Mesodermal cell (in vitro differentiated cells): ENCODE measurements at regions not wholly inside any gene's neighbourhood (a gene's known extent, or its start where the extent isn't known, plus 50 kb on each side); places are given as distances from the start of the nearest gene placed in this dataset.
"Not testable (repeated sequence)": the region's sequence is repeated elsewhere in the genome, so short reads cannot be mapped to it uniquely, and the experiment has no call there.

Source experiments
- H3K27ac ChIP-seq: 2 replicates; pipeline ENCODE4 v1.7.0; 2013; ENCODE audit warnings: mild to moderate bottlenecking, low read depth, low read length, moderate library complexity; ENCODE audit not compliant: severe bottlenecking
- H3K36me3 ChIP-seq: 2 replicates; pipeline ENCODE4 v1.7.1; 2013; ENCODE audit warnings: mild to moderate bottlenecking, low read length, moderate library complexity; ENCODE audit not compliant: control insufficient read depth, insufficient read depth
- H3K4me1 ChIP-seq: one replicate; pipeline ENCODE4 v1.7.1; 2013; ENCODE audit warnings: mild to moderate bottlenecking, low read length; ENCODE audit not compliant: insufficient read depth, control insufficient read depth, poor library complexity, severe bottlenecking
- H3K4me3 ChIP-seq: 2 replicates; pipeline ENCODE4 v1.7.0; 2013; ENCODE audit warnings: low read length, control low read depth, mild to moderate bottlenecking; ENCODE audit not compliant: insufficient read depth, poor library complexity, severe bottlenecking; ENCODE audit errors: extremely low read depth
- H3K9me3 ChIP-seq: 2 replicates; pipeline ENCODE4 v1.7.1; 2013; ENCODE audit warnings: mild to moderate bottlenecking, low read length, moderate library complexity; ENCODE audit not compliant: control insufficient read depth
- WGBS, 2 experiments: methylation state at CpG; one replicate each; pipeline ENCODE4 v1.1.5; 2013; ENCODE audit warnings: missing lambda C conversion rate in 2 of 2; ENCODE audit not compliant: insufficient coverage in 2 of 2; 5-methylcytosine and 5-hydroxymethylcytosine counted together

DNA sequence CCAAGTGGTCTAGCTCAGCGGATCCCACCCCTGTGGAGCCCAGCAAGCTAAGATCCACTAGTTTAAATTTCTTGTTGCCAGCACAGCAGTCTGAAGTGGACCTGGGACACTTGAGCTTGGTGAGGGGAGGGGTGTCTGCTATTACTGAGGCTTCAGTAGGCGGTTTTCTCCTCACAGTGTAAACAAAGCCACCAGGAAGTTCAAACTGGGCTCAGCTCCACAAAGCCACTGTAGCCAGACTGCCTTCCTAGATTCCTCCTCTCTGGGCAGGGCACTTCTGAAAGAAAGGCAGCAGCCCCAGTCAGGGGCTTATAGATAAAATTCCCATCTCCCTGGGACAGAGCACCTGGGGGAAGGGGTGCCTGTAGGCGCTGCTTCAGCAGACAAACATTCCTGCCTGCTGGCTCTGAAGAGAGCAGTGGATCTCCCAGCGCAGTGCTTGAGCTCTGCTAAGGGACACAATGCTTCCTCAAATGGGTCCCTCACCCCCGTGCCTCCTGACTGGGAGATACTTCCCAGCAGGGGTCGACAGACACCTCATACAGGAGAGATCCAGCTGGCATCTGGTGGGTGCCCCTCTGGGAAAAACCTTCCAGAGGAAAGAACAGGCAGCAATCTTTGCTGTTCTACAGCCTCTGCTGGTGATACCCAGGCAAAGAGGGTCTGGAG, 148.6 kb upstream of the PDE4D start:
- not testable (repeated sequence) for H3K4me1 ChIP-seq, H3K36me3 ChIP-seq, H3K9me3 ChIP-seq, H3K4me3 ChIP-seq, H3K27ac ChIP-seq
- 63 to 75% methylated on average over 6 of the region's 6 CpGs for WGBS, 2 experiments

DNA sequence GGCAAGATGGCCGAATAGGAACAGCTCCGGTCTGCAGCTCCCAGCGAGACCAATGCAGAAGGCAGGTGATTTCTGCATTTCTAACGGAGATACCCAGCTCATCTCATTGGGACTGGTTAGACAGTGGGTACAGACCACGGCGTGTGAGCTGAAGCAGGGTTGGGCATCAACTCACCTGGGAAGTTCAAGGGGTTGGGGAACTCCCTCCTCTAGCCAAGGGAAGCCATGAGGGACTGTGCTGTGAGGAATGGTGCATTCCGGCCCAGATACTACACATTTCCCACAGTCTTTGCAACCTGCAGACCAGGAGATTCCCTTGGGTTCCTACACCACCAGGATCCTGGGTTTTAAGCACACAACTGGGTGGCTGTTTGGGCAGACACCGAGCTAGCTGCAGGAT, 148.0 kb upstream of the PDE4D start:
- not testable (repeated sequence) for H3K9me3 ChIP-seq, H3K36me3 ChIP-seq, H3K4me3 ChIP-seq, H3K27ac ChIP-seq, H3K4me1 ChIP-seq
- 92 to 93% methylated on average over 5 to 7 of the region's 8 CpGs for WGBS, 2 experiments

DNA sequence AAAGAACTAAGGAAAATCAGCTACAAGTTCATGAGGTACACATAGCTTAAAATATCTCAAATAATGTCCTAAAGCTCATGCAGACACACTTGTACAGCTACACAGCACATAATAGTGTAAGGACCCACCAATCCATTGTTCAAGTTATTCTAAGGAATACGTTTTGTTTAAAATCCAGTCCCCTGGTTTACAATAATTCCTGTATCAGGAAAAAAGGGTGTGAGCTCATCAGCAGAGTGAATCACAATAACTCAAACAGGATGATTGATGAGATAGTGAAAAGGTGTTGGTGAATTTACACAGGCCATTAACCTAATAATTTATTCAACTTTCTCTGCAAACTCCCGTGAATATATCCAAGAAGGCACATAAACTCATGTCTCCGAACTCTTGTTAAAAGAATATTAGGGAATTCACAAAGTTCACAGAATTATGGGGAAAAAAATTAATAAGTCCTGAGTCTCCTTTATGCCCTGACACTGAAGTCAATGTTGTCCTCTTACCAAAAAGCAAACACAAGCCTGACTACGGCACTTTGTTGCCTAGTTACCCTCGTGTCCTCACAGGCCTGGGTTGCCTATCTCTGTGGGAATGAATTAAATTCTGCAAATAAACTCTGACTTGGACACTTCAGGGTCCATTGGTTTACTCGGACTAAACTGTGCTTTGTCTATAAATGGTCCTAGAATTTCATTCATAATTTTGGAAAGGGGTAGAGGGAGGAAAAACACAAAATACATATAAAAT, 142.8 kb upstream of the PDE4D start:
- Histone ChIP-seq H3K4me3 (no peak overlapping the region), H3K9me3 (peaks cover 7% of the 10 kb centered on the region), H3K36me3 (no peaks in the 10 kb centered on the region), H3K27ac (no peak overlapping the region), H3K4me1 (peaks cover 12% of the 10 kb centered on the region)
- 80 to 86% methylated on average over 1 to 3 of the region's 6 CpGs for WGBS, 2 experiments

- Histone ChIP-seq H3K27ac (no peak overlapping the region), H3K4me1 (peaks cover 47% of the 10 kb centered on the region), H3K36me3 (no peaks in the 10 kb centered on the region), H3K9me3 (no peaks in the 10 kb centered on the region), H3K4me3 (no peak overlapping the region)
- WGBS, 2 experiments, result 100% methylated on average over 1 of the region's 2 CpGs; no CpG with 5 or more reads in 1 of the 2 experiments
Observed at GRCh38 chr5:60026161-60026560, 132.6 kb upstream of the PDE4D start.

- Histone ChIP-seq H3K9me3 (no peaks in the 10 kb centered on the region), H3K36me3 (no peaks in the 10 kb centered on the region), H3K4me1 (peaks cover 54% of the 10 kb centered on the region), H3K27ac (no peak overlapping the region), H3K4me3 (no peak overlapping the region)
Observed at GRCh38 chr5:60024104-60024503, 130.6 kb upstream of the PDE4D start.

DNA sequence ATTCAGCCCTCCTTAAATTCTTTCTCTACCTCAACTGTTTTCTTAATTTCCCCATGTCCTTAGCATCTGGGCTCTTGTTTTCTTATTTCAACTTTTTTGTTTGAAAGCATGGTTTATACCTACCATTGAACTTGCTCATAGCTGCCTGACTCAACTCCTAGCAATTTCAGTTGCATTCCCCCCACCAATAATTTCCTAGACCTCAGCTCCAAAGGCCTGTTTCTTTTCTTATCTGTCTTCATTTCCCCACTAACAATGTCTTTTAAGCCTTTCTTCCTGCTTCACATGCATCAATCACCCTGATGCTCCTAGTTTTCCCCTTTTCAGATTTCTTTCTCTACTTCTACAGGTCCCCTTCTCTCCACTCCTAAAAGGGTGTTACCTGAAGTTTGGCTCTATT, 129.7 kb upstream of the PDE4D start:
- H3K27ac ChIP-seq, result peak overlapping the region; percentile 84

GRCh38 chr5:60020457-60020856, 126.9 kb upstream of the PDE4D start:
- Histone ChIP-seq H3K4me3 (no peak overlapping the region), H3K36me3 (no peaks in the 10 kb centered on the region), H3K9me3 (peaks cover 2% of the 10 kb centered on the region), H3K4me1 (peaks cover 34% of the 10 kb centered on the region), H3K27ac (no peak overlapping the region)

More for the DNA sequence above, 129.7 kb upstream of the PDE4D start:
- no peaks in the 10 kb centered on the region for H3K9me3 ChIP-seq
- no peaks in the 10 kb centered on the region for H3K36me3 ChIP-seq
- H3K4me3 ChIP-seq, result no peak overlapping the region
- peaks cover 46% of the 10 kb centered on the region for H3K4me1 ChIP-seq

DNA sequence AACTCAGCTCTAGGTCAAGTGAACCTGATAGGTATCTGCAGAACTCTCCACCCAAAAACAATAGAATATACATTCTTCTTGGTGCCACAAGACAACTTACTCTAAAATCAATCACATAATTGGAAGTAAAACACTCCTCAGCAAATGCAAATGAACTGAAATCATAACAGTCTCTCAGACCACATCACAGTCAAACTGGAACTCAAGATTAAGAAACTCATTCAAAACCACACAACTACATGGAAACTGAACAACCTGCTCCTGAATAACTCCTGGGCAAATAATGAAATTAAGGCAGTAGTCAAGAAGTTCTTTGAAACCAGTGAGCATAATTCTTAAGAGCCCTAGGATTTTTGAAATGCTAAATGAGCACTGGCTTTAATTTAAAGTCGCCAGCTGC, 125.4 kb upstream of the PDE4D start:
- not testable (repeated sequence) for H3K9me3 ChIP-seq, H3K27ac ChIP-seq, H3K36me3 ChIP-seq, H3K4me3 ChIP-seq
- WGBS, 2 experiments, result 92% methylated on average over 1 of the region's 1 CpG; no CpG with 5 or more reads in 1 of the 2 experiments
- peaks cover 22% of the 10 kb centered on the region for H3K4me1 ChIP-seq

DNA sequence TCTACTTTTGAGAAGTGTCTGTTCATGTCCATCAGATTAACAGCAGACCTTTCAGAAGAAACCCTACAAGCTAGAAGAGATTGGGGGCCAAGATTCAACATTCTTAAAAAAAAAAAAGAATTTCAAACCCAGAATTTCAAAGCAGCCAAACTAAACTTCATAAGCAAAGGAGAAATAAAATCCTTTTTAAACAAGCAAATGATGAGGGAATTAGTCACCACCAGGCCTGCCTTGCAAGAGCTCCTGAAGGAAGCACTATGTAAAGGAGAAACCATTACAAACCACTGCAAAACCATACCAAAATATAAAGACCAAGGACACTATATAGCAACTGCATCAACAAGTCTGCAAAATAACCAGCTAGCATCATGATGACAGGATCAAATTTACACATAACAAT, 124.6 kb upstream of the PDE4D start:
- Histone ChIP-seq H3K27ac (no peak overlapping the region), H3K36me3 (no peaks in the 10 kb centered on the region), H3K4me3 (no peak overlapping the region), H3K9me3 (peaks cover 2% of the 10 kb centered on the region), H3K4me1 (peaks cover 21% of the 10 kb centered on the region)

DNA sequence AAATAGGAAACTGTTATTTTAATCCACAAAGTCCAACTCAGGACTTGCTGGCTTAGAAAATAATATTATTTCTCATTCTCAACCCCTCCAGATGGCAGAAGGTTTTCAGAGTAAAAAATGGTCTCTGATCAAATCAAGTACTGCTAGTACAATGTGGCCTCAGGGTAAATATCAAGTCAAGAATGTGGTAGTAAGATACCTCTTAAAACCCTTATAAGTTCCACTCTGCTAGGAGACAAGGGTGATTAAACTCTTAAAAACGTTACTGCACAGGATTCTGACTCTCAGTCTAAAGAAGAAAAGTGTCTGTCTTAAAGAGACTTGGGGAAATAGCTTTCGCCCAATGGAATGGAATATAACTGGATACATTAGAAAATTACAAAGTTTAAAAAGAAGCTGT, 120.8 kb upstream of the PDE4D start:
- no peak overlapping the region for H3K4me3 ChIP-seq
- no peak overlapping the region for H3K27ac ChIP-seq
- H3K9me3 ChIP-seq, result peaks cover 2% of the 10 kb centered on the region
- H3K4me1 ChIP-seq, result no peaks in the 10 kb centered on the region
- no peaks in the 10 kb centered on the region for H3K36me3 ChIP-seq
- 100% methylated on average over 1 of the region's 2 CpGs; no CpG with 5 or more reads in 1 of the 2 experiments for WGBS, 2 experiments

DNA sequence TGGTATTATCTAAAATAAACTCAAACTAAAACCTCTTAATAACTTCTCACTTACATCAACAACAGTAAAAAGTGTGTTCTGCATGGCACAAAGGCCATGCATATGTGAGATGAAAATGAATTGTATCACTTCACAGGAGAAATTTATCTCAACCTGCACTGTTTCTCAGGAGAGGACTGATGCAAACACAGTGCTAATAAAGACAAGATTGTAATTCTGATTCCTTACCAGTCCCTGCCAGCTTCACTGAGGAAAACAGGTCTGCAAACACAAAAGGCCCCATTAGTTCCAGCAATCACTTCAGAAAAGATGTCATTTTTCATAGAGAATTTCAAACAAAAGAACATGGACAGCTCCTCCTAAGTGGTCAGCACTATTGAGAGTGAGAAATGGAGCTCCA, 117.3 kb upstream of the PDE4D start:
- Histone ChIP-seq H3K4me1 (no peaks in the 10 kb centered on the region), H3K27ac (no peak overlapping the region), H3K36me3 (no peaks in the 10 kb centered on the region), H3K9me3 (no peaks in the 10 kb centered on the region), H3K4me3 (no peak overlapping the region)
